GM12892 (cell line): ENCODE measurements at regions not wholly inside any gene's neighbourhood (a gene's known extent, or its start where the extent isn't known, plus 50 kb on each side); places are given as distances from the start of the nearest gene placed in this dataset.

Experiments
- POLR2AphosphoS5 ChIP-seq: IDR thresholded peaks from 2 replicates; pipeline ENCODE4 v1.6.1; 2011; ENCODE audit warnings: low read depth, low read length, control low read depth
- TAF1 ChIP-seq: IDR thresholded peaks from 2 replicates; pipeline ENCODE4 v1.6.1; 2011; ENCODE audit warnings: low read depth, mild to moderate bottlenecking, control low read depth, low read length, borderline replicate concordance

- no peak for TF ChIP-seq TAF1
- TF ChIP-seq POLR2AphosphoS5 = no peak
These were observed 1269.5 kb downstream of the RAPGEF2 start for GRCh38 chr4:160372390-160372789.
